Esophagus squamous epithelium (tissue), 4 donors: ENCODE measurements at regions not wholly inside any gene's neighbourhood (a gene's known extent, or its start where the extent isn't known, plus 50 kb on each side); places are given as distances from the start of the nearest gene placed in this dataset.

Experiments
- POLR2A ChIP-seq, 4 donors: fragments of 450-650 bp; IDR thresholded peaks; one replicate each; pipeline ENCODE4 v1.6.1; 2017; ENCODE audit warnings: antibody characterized with exemption in 4 of 4, mild to moderate bottlenecking in 4 of 4, moderate library complexity in 3 of 4
- TF ChIP-seq, protein P1 (sequence below), 6 experiments: fragments of 450-650 bp in 4 of 6; fragments of 200-600 bp in 2 of 6; sonication (generic) in 2 of 6; IDR thresholded peaks; one replicate each; pipeline ENCODE4 v1.5.1; 2016 to 2019; ENCODE audit warnings: antibody characterized with exemption in 6 of 6, mild to moderate bottlenecking in 4 of 6, moderate library complexity in 4 of 6

DNA sequence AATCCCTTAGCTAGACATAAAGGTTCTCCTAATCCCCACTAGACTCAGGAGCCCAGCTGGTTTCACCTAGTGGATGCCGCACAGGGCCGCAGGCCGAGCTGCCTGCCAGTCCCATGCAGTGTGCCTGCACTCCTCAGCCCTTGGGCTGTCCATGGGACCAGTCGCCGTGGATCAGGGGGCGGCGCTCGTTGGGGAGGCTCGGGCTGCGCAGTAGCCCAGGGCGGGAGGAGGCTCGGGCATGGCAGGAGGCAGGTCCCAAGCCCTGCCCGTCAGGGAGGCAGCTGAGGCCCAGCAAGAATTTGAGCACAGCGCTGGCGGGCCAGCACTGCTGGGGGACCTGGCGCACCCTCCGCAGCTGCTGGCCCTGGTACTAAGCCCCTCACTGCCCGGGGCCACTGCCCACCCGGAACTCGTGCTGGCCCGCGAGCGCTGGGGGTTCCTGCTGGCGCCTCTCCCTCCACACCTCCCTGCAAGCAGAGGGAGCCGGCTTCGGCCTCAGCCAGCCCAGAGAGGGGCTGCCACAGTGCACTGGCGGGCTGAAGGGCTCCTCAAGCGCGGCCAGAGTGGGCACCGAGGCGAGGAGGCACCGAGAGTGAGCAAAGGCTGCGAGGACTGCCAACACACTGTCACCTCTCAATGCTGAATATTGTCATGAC, 307.8 kb downstream of the C6orf118 start:
- TF ChIP-seq, protein P1, sequence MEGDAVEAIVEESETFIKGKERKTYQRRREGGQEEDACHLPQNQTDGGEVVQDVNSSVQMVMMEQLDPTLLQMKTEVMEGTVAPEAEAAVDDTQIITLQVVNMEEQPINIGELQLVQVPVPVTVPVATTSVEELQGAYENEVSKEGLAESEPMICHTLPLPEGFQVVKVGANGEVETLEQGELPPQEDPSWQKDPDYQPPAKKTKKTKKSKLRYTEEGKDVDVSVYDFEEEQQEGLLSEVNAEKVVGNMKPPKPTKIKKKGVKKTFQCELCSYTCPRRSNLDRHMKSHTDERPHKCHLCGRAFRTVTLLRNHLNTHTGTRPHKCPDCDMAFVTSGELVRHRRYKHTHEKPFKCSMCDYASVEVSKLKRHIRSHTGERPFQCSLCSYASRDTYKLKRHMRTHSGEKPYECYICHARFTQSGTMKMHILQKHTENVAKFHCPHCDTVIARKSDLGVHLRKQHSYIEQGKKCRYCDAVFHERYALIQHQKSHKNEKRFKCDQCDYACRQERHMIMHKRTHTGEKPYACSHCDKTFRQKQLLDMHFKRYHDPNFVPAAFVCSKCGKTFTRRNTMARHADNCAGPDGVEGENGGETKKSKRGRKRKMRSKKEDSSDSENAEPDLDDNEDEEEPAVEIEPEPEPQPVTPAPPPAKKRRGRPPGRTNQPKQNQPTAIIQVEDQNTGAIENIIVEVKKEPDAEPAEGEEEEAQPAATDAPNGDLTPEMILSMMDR (IDR thresholded peaks at IDR 0.05): no peak
- TF ChIP-seq POLR2A (IDR thresholded peaks at IDR 0.05): no peak
